HUES64 (cell line): ENCODE measurements at regions not wholly inside any gene's neighbourhood (a gene's known extent, or its start where the extent isn't known, plus 50 kb on each side); places are given as distances from the start of the nearest gene placed in this dataset.
"Not testable (repeated sequence)": the region's sequence is repeated elsewhere in the genome, so short reads cannot be mapped to it uniquely, and the experiment has no call there.

Source experiments
- H3K27ac ChIP-seq: 2 replicates; pipeline ENCODE4 v1.7.0; 2013; ENCODE audit warnings: low read depth, low read length, inconsistent platforms
- H3K27me3 ChIP-seq: 2 replicates; pipeline ENCODE4 v1.6.1; 2013; ENCODE audit warnings: mild to moderate bottlenecking, low read length; ENCODE audit not compliant: insufficient read depth
- H3K36me3 ChIP-seq: 2 replicates; pipeline ENCODE4 v1.6.1; 2013; ENCODE audit warnings: mild to moderate bottlenecking, low read length; ENCODE audit not compliant: insufficient read depth
- H3K4me1 ChIP-seq: 2 replicates; pipeline ENCODE4 v1.6.1; 2013; ENCODE audit warnings: mild to moderate bottlenecking, low read length, moderate library complexity; ENCODE audit not compliant: insufficient read depth
- H3K4me3 ChIP-seq: 2 replicates; pipeline ENCODE4 v1.5.1; 2013; ENCODE audit warnings: mild to moderate bottlenecking, low read length, moderate library complexity
- H3K9ac ChIP-seq: 2 replicates; pipeline ENCODE4 v1.6.1; 2013; ENCODE audit warnings: mild to moderate bottlenecking, low read depth, low read length
- H3K9me3 ChIP-seq: 2 replicates; pipeline ENCODE4 v1.6.1; 2013; ENCODE audit warnings: low read depth, low read length; ENCODE audit not compliant: insufficient read depth
- WGBS: fragments of 150-250, 120-280 bp; methylation state at CpG from one replicate; pipeline ENCODE4 v1.1.7; 2013; ENCODE audit warnings: missing lambda C conversion rate; 5-methylcytosine and 5-hydroxymethylcytosine counted together

DNA sequence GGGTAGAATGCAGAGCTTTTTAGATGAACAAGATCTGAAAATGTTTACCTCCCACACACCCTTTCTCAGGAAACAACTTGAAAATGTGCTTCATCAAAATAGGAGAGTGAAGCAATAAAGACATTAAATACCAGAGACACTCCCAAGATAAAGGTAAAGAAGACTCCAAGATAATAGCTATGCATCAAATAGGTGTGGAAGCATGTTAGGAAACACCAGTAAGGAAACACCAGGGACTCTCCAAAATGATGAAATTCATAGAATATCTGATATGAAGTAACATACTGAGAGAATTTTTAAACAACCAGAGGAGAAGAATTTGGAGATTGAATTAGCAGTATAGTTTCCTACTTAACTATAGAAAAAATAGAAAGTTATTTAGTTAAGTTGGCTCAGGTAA, 57.0 kb downstream of the OR10A6 start:
- H3K4me1 ChIP-seq = 0 out of 2 replicates have a peak, but pooled peaks cover under 1% of the 10 kb centered on the region
- H3K36me3 ChIP-seq = no peaks in the 10 kb centered on the region
- no peak overlapping the region for H3K4me3 ChIP-seq
- peaks cover 4% of the 10 kb centered on the region; the same call in 1 of the 2 replicates for H3K9me3 ChIP-seq
- H3K9ac ChIP-seq = no peak overlapping the region
- no peak overlapping the region for H3K27ac ChIP-seq
- no peaks in the 10 kb centered on the region for H3K27me3 ChIP-seq

DNA sequence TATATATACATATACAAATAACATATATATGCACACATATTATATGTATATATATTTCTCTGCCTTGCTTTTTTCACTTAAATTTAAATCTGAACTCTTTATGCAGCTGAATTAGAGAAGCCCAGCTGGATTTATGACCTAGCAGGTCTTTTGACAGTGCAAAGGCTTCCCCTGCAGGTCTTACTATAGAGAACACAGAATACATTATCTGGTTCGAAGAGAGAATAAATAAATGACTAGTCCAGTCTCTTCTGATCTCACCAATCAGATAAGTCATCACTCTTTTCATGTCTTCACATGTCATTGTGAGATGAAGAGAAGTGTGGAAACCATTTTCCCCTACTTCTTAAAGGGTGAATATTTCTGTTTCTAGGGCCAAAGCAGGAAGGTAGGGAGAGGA, 58.2 kb downstream of the OR10A6 start:
- Histone ChIP-seq H3K4me1 (no peaks in the 10 kb centered on the region), H3K9ac (no peak overlapping the region), H3K36me3 (no peaks in the 10 kb centered on the region), H3K27ac (no peak overlapping the region), H3K9me3 (peaks cover 4% of the 10 kb centered on the region; the same call in 1 of the 2 replicates), H3K4me3 (no peak overlapping the region), H3K27me3 (no peaks in the 10 kb centered on the region)
- whole genome bisulfite sequencing = 100% methylated on average over 1 of the region's 1 CpG

DNA sequence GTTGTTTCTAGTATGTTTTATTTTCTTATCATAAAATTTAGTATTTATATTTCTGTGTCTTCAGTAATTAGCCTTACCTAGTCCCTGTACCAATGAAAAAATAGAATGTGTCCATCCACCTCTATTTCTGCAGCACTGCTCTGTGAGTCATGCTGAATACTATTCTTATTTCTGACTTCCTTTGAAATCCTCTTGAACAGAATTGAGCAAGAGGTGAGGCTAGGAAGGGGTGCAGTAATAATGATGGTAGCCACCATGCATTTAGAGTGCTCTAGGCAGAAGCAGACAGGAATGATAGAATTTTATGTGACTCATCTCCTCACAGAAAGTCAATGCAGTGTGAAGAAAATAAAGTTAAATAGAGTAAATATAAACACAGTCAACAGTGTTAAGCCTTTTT, 60.0 kb downstream of the OR10A6 start:
- H3K27me3 ChIP-seq = no peaks in the 10 kb centered on the region
- H3K27ac ChIP-seq = no peak overlapping the region
- H3K36me3 ChIP-seq = no peaks in the 10 kb centered on the region
- no peak overlapping the region for H3K4me3 ChIP-seq
- no peaks in the 10 kb centered on the region for H3K4me1 ChIP-seq
- H3K9ac ChIP-seq = no peak overlapping the region
- peaks cover 4% of the 10 kb centered on the region; the same call in 1 of the 2 replicates for H3K9me3 ChIP-seq

DNA sequence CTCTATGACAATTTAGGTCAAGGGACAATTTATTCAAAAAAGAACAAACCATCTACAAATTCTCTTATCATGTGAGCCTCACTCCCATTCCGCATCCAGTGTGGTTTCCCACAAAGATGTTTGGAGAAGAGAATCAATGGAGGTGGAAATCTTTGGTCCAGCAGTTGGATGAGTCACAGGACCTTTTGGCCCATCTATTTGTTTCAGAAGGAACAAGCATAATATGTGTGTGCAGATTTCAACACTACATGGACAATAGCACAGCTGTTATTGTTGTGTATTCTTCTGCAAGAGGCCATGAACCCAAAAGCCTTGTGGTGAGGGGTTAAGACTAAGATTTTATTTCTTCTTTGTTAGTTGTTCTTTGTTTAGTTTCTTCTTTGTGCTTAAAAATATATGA, 61.6 kb downstream of the OR10A6 start:
- Histone ChIP-seq H3K4me3 (no peak overlapping the region), H3K36me3 (no peaks in the 10 kb centered on the region), H3K9me3 (peaks cover 4% of the 10 kb centered on the region; the same call in 1 of the 2 replicates), H3K27me3 (no peaks in the 10 kb centered on the region), H3K9ac (no peak overlapping the region), H3K27ac (no peak overlapping the region), H3K4me1 (no peaks in the 10 kb centered on the region)
- 100% methylated on average over 1 of the region's 1 CpG for WGBS

DNA sequence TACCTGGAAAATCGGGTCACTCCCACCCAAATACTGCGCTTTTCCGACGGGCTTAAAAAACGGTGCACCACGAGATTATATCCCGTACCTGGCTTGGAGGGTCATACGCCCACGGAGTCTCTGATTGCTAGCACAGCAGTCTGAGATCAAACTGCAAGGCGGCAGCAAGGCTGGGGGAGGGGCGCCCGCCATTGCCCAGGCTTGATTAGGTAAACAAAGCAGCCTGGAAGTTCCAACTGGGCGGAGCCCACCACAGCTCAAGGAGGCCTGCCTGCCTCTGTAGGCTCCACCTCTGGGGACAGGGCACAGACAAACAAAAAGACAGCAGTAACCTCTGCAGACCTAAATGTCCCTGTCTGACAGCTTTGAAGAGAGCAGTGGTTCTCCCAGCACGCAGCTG, 64.5 kb upstream of the OR5P2 start:
- not testable (repeated sequence) for H3K9ac ChIP-seq, H3K4me1 ChIP-seq, H3K9me3 ChIP-seq, H3K27me3 ChIP-seq, H3K4me3 ChIP-seq, H3K27ac ChIP-seq, H3K36me3 ChIP-seq
- 59% methylated on average over 13 of the region's 14 CpGs for WGBS

DNA sequence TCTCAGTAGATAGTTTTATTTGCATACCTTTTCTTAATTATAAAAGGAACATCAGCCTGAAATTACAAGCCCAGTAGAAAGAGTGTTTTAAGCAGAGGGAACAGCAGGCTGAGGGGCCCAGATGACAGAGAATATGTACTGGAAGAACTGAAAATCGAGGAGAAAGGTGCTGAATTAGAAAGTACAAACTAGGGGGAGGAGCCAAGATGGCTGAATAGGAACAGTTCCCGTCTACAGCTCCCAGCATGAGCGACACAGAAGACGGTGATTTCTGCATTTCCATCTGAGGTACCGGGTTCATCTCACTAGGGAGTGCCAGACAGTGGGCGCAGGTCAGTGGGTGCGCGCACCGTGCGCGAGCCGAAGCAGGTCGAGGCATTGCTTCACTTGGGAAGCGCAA, 64.1 kb upstream of the OR5P2 start:
- H3K36me3 ChIP-seq, H3K9me3 ChIP-seq, H3K27ac ChIP-seq, H3K4me1 ChIP-seq, H3K9ac ChIP-seq, H3K27me3 ChIP-seq: not testable (repeated sequence)
- whole genome bisulfite sequencing = 84% methylated on average over 14 of the region's 14 CpGs
- H3K4me3 ChIP-seq = peak overlapping the region; percentile 26

DNA sequence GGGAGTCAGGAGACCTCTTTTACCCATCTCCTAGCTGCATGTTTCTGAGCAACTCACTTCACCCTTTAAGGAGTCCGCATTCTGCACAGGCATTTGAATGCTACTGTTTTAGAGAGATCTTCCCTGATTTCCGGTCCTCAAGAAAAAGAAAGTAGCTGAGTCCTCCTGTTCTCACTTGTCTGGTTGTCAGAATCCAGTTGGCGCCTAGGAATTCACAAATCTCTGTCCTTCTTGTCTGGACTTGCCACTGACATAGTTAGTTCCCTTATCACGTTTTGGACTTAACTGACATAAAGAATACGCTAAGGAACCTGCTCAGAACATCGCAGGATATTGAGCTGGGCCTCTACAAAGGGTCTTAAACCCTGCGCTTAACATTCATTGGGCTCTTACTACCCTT, 61.3 kb upstream of the OR5P2 start:
- H3K27ac ChIP-seq = no peak overlapping the region
- no peaks in the 10 kb centered on the region for H3K36me3 ChIP-seq
- no peaks in the 10 kb centered on the region for H3K27me3 ChIP-seq
- H3K4me3 ChIP-seq = no peak overlapping the region
- H3K4me1 ChIP-seq = peaks cover 5% of the 10 kb centered on the region; the same call in 1 of the 2 replicates
- 91% methylated on average over 7 of the region's 7 CpGs for WGBS
- H3K9ac ChIP-seq = no peak overlapping the region
- H3K9me3 ChIP-seq = no peaks in the 10 kb centered on the region

DNA sequence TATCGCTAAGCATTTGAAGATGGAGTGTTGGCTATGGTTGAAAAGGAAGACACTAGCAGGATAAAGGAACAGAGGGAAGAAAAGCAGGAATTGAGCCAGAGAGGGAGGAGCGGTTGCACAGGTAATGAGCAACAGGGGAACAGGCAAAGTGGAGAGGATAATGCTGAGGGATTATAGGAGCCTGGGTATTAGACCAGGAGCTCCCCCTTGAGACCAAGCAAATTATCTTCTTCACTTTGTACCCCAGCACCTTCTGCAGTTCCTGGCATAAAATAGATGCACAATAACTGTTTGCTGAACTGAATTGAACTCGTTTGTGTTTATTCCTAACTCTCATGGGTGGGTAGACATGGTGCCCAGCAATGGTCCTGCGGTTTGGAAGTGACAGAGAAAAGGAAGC, 54.6 kb upstream of the OR5P2 start:
- Histone ChIP-seq H3K9me3 (no peaks in the 10 kb centered on the region), H3K36me3 (no peaks in the 10 kb centered on the region), H3K4me1 (0 out of 2 replicates have a peak, but pooled peaks cover 3% of the 10 kb centered on the region), H3K9ac (no peak overlapping the region), H3K4me3 (no peak overlapping the region), H3K27ac (no peak overlapping the region), H3K27me3 (no peaks in the 10 kb centered on the region)
- WGBS = 94% methylated on average over 4 of the region's 4 CpGs

DNA sequence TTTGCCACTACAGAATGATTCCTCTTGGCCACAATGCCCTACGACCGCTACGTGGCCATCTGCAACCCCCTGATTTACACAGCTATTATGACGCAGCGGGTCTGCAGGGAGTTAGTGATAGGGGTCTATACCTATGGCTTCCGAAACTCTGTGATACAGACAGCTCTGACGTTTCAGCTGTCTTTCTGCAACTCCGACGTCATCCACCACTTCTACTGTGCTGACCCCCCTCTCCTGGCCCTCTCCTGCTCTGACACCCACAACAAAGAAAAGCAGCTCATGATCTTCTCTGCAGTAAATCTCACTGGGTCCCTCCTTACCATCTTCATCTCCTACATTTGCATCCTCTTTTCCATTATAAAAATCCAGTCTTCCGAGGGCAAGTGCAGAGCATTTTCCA, 52.3 kb upstream of the OR5P2 start:
- H3K27ac ChIP-seq = no peak overlapping the region
- WGBS = 86% methylated on average over 10 of the region's 10 CpGs
- no peaks in the 10 kb centered on the region for H3K36me3 ChIP-seq
- H3K4me3 ChIP-seq = no peak overlapping the region
- no peak overlapping the region for H3K9ac ChIP-seq
- no peaks in the 10 kb centered on the region for H3K27me3 ChIP-seq
- H3K4me1 ChIP-seq = 0 out of 2 replicates have a peak, but pooled peaks cover 3% of the 10 kb centered on the region
- H3K9me3 ChIP-seq = no peaks in the 10 kb centered on the region
